IMR-90 (cell line): ENCODE measurements at regions not wholly inside any gene's neighbourhood (a gene's known extent, or its start where the extent isn't known, plus 50 kb on each side); places are given as distances from the start of the nearest gene placed in this dataset.

Source experiments
- ATAC-seq: fragments of 200-7000 bp; cut with Tn5 transposase; 2 replicates; pipeline ENCODE4 v1.9.1; 2020; ENCODE audit warnings: low read depth, mild to moderate bottlenecking, moderate library complexity
- BruUV-seq: library from RNA; stranded (reverse); fragments of 400-500 nt; replicated peaks from 2 replicates; lab custom pipeline; 2021; lab: Mats Ljungman, UMichigan
- CTCF ChIA-PET: fragments of 300-600 bp; formaldehyde crosslinking; extraction: SDS; loops from one replicate; lab custom pipeline; 2021; ENCODE audit warnings: antibody characterized with exemption; lab: Yijun Ruan, JAX
- POLR2A ChIA-PET: fragments of 300-600 bp; sonication (Branson Sonifier 250); formaldehyde crosslinking; loops from one replicate; lab custom pipeline; 2022; ENCODE audit warnings: antibody characterized with exemption; ENCODE audit not compliant: unreplicated experiment; lab: Charles Lee
- DNase-seq: peaks from one replicate; pipeline ENCODE4 v3.0.0; 2013
- H2AFZ ChIP-seq: replicated peaks from 2 replicates; pipeline ENCODE3; 2013; ENCODE audit warnings: low read length, mild to moderate bottlenecking; ENCODE audit not compliant: poor library complexity
- H2AK5ac ChIP-seq: 2 replicates; pipeline ENCODE4 v1.6.1; 2013; ENCODE audit warnings: low read depth, low read length, inconsistent platforms
- H2AK9ac ChIP-seq: replicated peaks from 2 replicates; pipeline ENCODE3; 2013; ENCODE audit warnings: mild to moderate bottlenecking, low read depth, low read length, moderate library complexity; ENCODE audit not compliant: poor library complexity
- H2BK120ac ChIP-seq: 2 replicates; pipeline ENCODE4 v1.6.1; 2013; ENCODE audit warnings: low read depth, low read length, inconsistent platforms
- H2BK15ac ChIP-seq: 3 replicates; pipeline ENCODE4 v1.6.1; 2013; ENCODE audit warnings: low read depth, low read length, inconsistent platforms
- H2BK20ac ChIP-seq: 2 replicates; pipeline ENCODE4 v1.6.1; 2013; ENCODE audit warnings: low read depth, mild to moderate bottlenecking, inconsistent platforms, low read length, moderate library complexity
- H2BK5ac ChIP-seq: 2 replicates; pipeline ENCODE4 v1.6.1; 2013; ENCODE audit warnings: mild to moderate bottlenecking, low read depth, low read length, inconsistent platforms; ENCODE audit not compliant: poor library complexity, severe bottlenecking
- H3K14ac ChIP-seq: replicated peaks from 2 replicates; pipeline ENCODE4 v1.6.1; 2013; ENCODE audit warnings: low read depth, low read length, inconsistent platforms
- H3K18ac ChIP-seq: 2 replicates; pipeline ENCODE4 v1.6.1; 2013; ENCODE audit warnings: low read depth, low read length, control low read depth
- H3K23ac ChIP-seq: 2 replicates; pipeline ENCODE4 v1.6.1; 2013; ENCODE audit warnings: low read depth, low read length, inconsistent platforms
- H3K27ac ChIP-seq: 2 replicates; pipeline ENCODE4 v1.5.1; 2013; ENCODE audit warnings: mild to moderate bottlenecking, control low read depth, low read length; ENCODE audit not compliant: insufficient read depth
- H3K27me3 ChIP-seq: 2 replicates; pipeline ENCODE4 v1.6.1; 2013; ENCODE audit warnings: low read length; ENCODE audit not compliant: control insufficient read depth, insufficient read depth
- H3K36me3 ChIP-seq: 2 replicates; pipeline ENCODE4 v1.6.1; 2013; ENCODE audit warnings: low read length, mixed read lengths; ENCODE audit not compliant: control insufficient read depth, insufficient read depth
- H3K4ac ChIP-seq: 2 replicates; pipeline ENCODE4 v1.6.1; 2013; ENCODE audit warnings: low read depth, low read length, inconsistent platforms
- H3K4me1 ChIP-seq: 2 replicates; pipeline ENCODE4 v1.6.1; 2013; ENCODE audit warnings: low read length, mixed read lengths; ENCODE audit not compliant: control insufficient read depth, insufficient read depth
- H3K4me2 ChIP-seq: 2 replicates; pipeline ENCODE4 v1.6.1; 2013; ENCODE audit warnings: low read depth, mild to moderate bottlenecking, control low read depth, low read length, moderate library complexity
- H3K4me3 ChIP-seq: 2 replicates; pipeline ENCODE4 v1.5.1; 2013; ENCODE audit warnings: low read depth, mild to moderate bottlenecking, control low read depth, low read length, moderate library complexity; ENCODE audit not compliant: insufficient read depth
- H3K56ac ChIP-seq: 2 replicates; pipeline ENCODE4 v1.6.1; 2013; ENCODE audit warnings: low read length, inconsistent platforms; ENCODE audit not compliant: insufficient read depth; ENCODE audit errors: extremely low read depth
- H3K79me1 ChIP-seq, 2 experiments: 2 replicates each; pipeline ENCODE4 v1.6.1; 2013; ENCODE audit warnings: low read length in 2 of 2, inconsistent platforms in 1 of 2, low read depth in 1 of 2
- H3K9ac ChIP-seq: 2 replicates; pipeline ENCODE4 v1.6.1; 2013; ENCODE audit warnings: low read depth, low read length, control low read depth
- H3K9me1 ChIP-seq: 2 replicates; pipeline ENCODE4 v1.6.1; 2013; ENCODE audit warnings: low read length, inconsistent platforms; ENCODE audit not compliant: insufficient read depth
- H3K9me3 ChIP-seq: 2 replicates; pipeline ENCODE4 v1.6.1; 2013; ENCODE audit warnings: low read length; ENCODE audit not compliant: control insufficient read depth, insufficient read depth
- H4K20me1 ChIP-seq: 2 replicates; pipeline ENCODE4 v1.6.1; 2013; ENCODE audit warnings: low read length, inconsistent platforms; ENCODE audit not compliant: insufficient read depth
- H4K5ac ChIP-seq: 2 replicates; pipeline ENCODE4 v1.6.1; 2013; ENCODE audit warnings: mild to moderate bottlenecking, low read depth, low read length, control low read depth
- H4K8ac ChIP-seq, 2 experiments: 2 replicates each; pipeline ENCODE4 v1.6.1; 2013; ENCODE audit warnings: low read depth in 2 of 2, low read length in 2 of 2, control low read depth in 1 of 2, inconsistent platforms in 1 of 2
- H4K91ac ChIP-seq: 2 replicates; pipeline ENCODE4 v1.6.1; 2013; ENCODE audit warnings: low read depth, low read length, inconsistent platforms; ENCODE audit not compliant: insufficient read depth
- BHLHE40 ChIP-seq: fragments of 150-350 bp; IDR thresholded peaks from 2 replicates; pipeline ENCODE4 v1.6.1; 2016; ENCODE audit warnings: mild to moderate bottlenecking, low read depth, low read length
- CEBPB ChIP-seq: IDR thresholded peaks from 2 replicates; pipeline ENCODE4 v1.6.1; 2012; ENCODE audit warnings: low read depth, low read length, improper control_type of control experiment
- CHD1 ChIP-seq: IDR thresholded peaks from 2 replicates; pipeline ENCODE4 v1.6.1; 2012; ENCODE audit warnings: low read depth, low read length, improper control_type of control experiment
- CTCF ChIP-seq: conservative IDR thresholded peaks from 2 replicates; pipeline ENCODE4 v1.5.1; 2012; ENCODE audit warnings: mild to moderate bottlenecking, low read depth, low read length, improper control_type of control experiment
- ELK1 ChIP-seq: fragments of 150-350 bp; IDR thresholded peaks from 2 replicates; pipeline ENCODE4 v1.6.1; 2016; ENCODE audit warnings: low read depth, mild to moderate bottlenecking, low read length, moderate library complexity, borderline replicate concordance
- FOS ChIP-seq: fragments of 150-350 bp; IDR thresholded peaks from 2 replicates; pipeline ENCODE4 v1.6.1; 2016; ENCODE audit warnings: low read depth, low read length
- MAFK ChIP-seq: IDR thresholded peaks from 2 replicates; pipeline ENCODE4 v1.6.1; 2012; ENCODE audit warnings: low read depth, low read length, improper control_type of control experiment
- MAZ ChIP-seq: IDR thresholded peaks from 2 replicates; pipeline ENCODE4 v1.6.1; 2012; ENCODE audit warnings: low read depth, mild to moderate bottlenecking, low read length, improper control_type of control experiment, moderate library complexity, borderline replicate concordance
- MXI1 ChIP-seq: IDR thresholded peaks from 2 replicates; pipeline ENCODE4 v1.6.1; 2012; ENCODE audit warnings: low read depth, mild to moderate bottlenecking, low read length, moderate library complexity, borderline replicate concordance
- NFE2L2 ChIP-seq: fragments of 150-350 bp; IDR thresholded peaks from 2 replicates; pipeline ENCODE4 v1.6.1; 2016; ENCODE audit warnings: low read depth, mild to moderate bottlenecking, low read length
- POLR2A ChIP-seq: IDR thresholded peaks from 2 replicates; pipeline ENCODE4 v1.6.1; 2012; ENCODE audit warnings: mild to moderate bottlenecking, low read depth, low read length
- RAD21 ChIP-seq: IDR thresholded peaks from 2 replicates; pipeline ENCODE4 v1.6.1; 2012; ENCODE audit warnings: low read length, improper control_type of control experiment
- RCOR1 ChIP-seq: IDR thresholded peaks from 2 replicates; pipeline ENCODE4 v1.6.1; 2012; ENCODE audit warnings: mild to moderate bottlenecking, low read length, improper control_type of control experiment; ENCODE audit not compliant: insufficient replicate concordance
- RFX5 ChIP-seq: IDR thresholded peaks from 2 replicates; pipeline ENCODE4 v1.8.0; 2012; ENCODE audit warnings: low read depth, mild to moderate bottlenecking, low read length, moderate library complexity
- SMC3 ChIP-seq: fragments of 150-350 bp; IDR thresholded peaks from 2 replicates; pipeline ENCODE4 v1.6.1; 2016; ENCODE audit warnings: low read depth, mild to moderate bottlenecking, antibody characterized with exemption, low read length, moderate library complexity
- dilution Hi-C: fragments of 300-500 bp; cut with HindIII; formaldehyde crosslinking; loops from one replicate; pipeline ENCODE4 v1.14.3; 2018; ENCODE audit warnings: low sequenced_read_pairs; ENCODE audit not compliant: unreplicated experiment
- in situ Hi-C: fragments of 300-500 bp; cut with MboI; formaldehyde crosslinking; loops from 3 replicates; pipeline ENCODE4 v1.14.3; 2019; ENCODE audit warnings: low sequenced_read_pairs, inconsistent platforms, mixed read lengths
- intact Hi-C: fragments of 100-400 bp; cut with micrococcal nuclease; formaldehyde crosslinking; loops from 2 replicates; pipeline ENCODE4 v1.10.0; 2022
- TF ChIP-seq, protein P1 (sequence below): fragments of 150-350 bp; IDR thresholded peaks from 2 replicates; pipeline ENCODE4 v1.6.1; 2017; ENCODE audit warnings: mild to moderate bottlenecking, antibody characterized with exemption, low read length, low read depth

GRCh38 chr4:110417136-110417535 is 58.8 kb upstream of the ENPEP start:
- Histone ChIP-seq H3K23ac (no peak overlapping the region), H3K27me3 (no peaks in the 10 kb centered on the region), H3K14ac (no peak overlapping the region), H3K79me1 (no peaks in the 10 kb centered on the region), H3K4me1 (no peaks in the 10 kb centered on the region), H2BK120ac (no peak overlapping the region), H3K4me3 (no peak overlapping the region), H3K56ac (no peak overlapping the region), H2AK5ac (no peak overlapping the region), H3K4ac (no peak overlapping the region), H4K20me1 (no peaks in the 10 kb centered on the region), H2AK9ac (no peak overlapping the region), H3K27ac (no peak overlapping the region), H4K5ac (no peak overlapping the region), H2BK20ac (no peak overlapping the region), H3K9ac (no peak overlapping the region), H3K18ac (no peak overlapping the region), H3K36me3 (no peaks in the 10 kb centered on the region), H4K8ac (no peak overlapping the region), H2BK15ac (no peak overlapping the region), H2BK5ac (no peak overlapping the region), H3K4me2 (no peak overlapping the region), H2AFZ (no peak overlapping the region), H3K9me3 (no peaks in the 10 kb centered on the region), H3K9me1 (no peaks in the 10 kb centered on the region), H4K91ac (no peak overlapping the region)
- intact Hi-C loops (no loop called here), dilution Hi-C loops (no loop called here), in situ Hi-C loops (no loop called here)
- ATAC-seq (no peak), DNase-seq (no peak)
- TF ChIP-seq MAFK: no peak
- TF ChIP-seq RCOR1: no peak
- TF ChIP-seq POLR2A: no peak
- TF ChIP-seq RAD21: no peak
- TF ChIP-seq FOS: no peak
- no peak for TF ChIP-seq CEBPB
- TF ChIP-seq NFE2L2: no peak
- no peak for TF ChIP-seq MXI1
- no peak for TF ChIP-seq MAZ
- TF ChIP-seq CHD1: no peak
- TF ChIP-seq SMC3: no peak
- TF ChIP-seq BHLHE40: no peak
- no peak for TF ChIP-seq RFX5
- TF ChIP-seq, protein P1, sequence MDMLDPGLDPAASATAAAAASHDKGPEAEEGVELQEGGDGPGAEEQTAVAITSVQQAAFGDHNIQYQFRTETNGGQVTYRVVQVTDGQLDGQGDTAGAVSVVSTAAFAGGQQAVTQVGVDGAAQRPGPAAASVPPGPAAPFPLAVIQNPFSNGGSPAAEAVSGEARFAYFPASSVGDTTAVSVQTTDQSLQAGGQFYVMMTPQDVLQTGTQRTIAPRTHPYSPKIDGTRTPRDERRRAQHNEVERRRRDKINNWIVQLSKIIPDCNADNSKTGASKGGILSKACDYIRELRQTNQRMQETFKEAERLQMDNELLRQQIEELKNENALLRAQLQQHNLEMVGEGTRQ: no peak
- no peak for TF ChIP-seq CTCF
- no peak for TF ChIP-seq ELK1
- no TSS peak for BruUV-seq
- ChIA-PET POLR2A (no interaction called here), CTCF (no interaction called here)
